Dermis microvascular lymphatic vessel endothelial cell (primary cell): ENCODE measurements at regions not wholly inside any gene's neighbourhood (a gene's known extent, or its start where the extent isn't known, plus 50 kb on each side); places are given as distances from the start of the nearest gene placed in this dataset.

ENCODE experiments used
- DNase-seq, 2 donors: peaks; one replicate each; pipeline versions ENCODE4 v3.0.0 to v3.0.0-alpha.2; 2010; ENCODE audit warnings: low read depth in 2 of 2

GRCh38 chr4:111572470-111572869 is 572.8 kb upstream of the FAM241A start:
- DNase-seq: no peak

DNA sequence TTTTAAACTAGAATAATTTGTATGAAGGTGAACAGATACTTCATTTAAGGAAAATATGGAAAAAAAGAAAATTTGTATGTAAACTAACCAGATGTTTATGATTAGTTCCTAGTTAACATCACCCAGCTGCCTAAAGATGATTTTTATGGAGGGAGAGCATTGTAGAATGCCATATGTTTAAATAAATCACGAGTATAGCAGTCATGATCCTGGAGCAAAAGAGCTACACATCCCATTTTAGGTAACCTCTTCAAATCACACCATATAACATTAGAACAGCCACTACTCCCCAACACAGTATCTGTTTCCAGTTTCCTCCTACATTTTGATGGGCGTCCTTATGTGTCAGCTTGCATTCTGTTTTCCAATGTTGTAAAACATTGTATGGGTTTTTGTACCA is 571.9 kb upstream of the FAM241A start:
- DNase-seq: no peak

- no peak for DNase-seq
These were observed 565.5 kb upstream of the FAM241A start for GRCh38 chr4:111579767-111580166.

GRCh38 chr4:111595456-111595855 is 549.8 kb upstream of the FAM241A start:
- DNase-seq: no peak

DNA sequence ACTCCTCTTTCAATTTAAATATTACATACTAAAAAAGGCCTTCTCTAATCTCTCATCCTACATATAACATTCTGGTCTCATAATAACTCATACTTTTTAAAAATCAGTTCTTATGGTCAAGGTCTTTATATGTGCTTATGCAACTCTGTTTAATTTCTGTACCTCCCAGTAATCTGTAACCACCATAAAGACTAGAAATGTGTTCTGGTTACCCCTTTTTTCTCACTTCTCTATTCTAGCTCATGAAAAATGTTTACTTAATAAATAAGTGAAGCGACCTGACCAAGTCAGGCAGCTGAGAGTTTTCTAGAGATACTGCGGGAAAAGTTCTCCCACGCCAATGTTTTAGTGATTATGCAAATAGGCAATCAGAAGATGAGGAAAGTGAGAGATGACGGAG is 548.8 kb upstream of the FAM241A start:
- no peak for DNase-seq

GRCh38 chr4:111601671-111602070 is 543.6 kb upstream of the FAM241A start:
- no peak for DNase-seq

DNA sequence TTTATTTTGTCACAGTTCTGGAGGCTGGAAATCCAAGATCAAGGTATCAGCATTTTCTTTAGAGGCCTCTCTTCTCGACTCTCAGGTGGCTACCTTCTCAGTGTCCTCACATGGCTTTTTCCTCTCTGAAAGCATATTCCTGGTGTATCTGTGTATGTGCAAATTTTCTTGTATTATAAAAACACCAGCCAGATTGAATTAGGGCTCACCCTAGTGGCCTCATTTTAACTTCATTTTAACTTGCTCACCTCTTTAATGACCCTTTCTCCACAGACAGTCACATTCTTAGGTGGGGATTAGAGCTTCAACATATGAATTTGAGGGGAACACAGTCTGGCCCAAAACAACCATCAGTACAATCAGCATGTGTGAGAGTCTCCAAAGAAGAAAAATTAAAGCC is 542.4 kb upstream of the FAM241A start:
- DNase-seq: no peak

GRCh38 chr4:111605111-111605510 is 540.1 kb upstream of the FAM241A start:
- DNase-seq: no peak

GRCh38 chr4:111610681-111611080 is 534.6 kb upstream of the FAM241A start:
- no peak for DNase-seq

- no peak for DNase-seq
These were observed 526.3 kb upstream of the FAM241A start for GRCh38 chr4:111618908-111619307.

GRCh38 chr4:111628437-111628836 is 516.8 kb upstream of the FAM241A start:
- DNase-seq: no peak

GRCh38 chr4:111630705-111631104 is 514.5 kb upstream of the FAM241A start:
- DNase-seq: peak; percentile 6 to 27

- DNase-seq: peak in 1 of 2 donors; percentile 21
These were observed 513.8 kb upstream of the FAM241A start for GRCh38 chr4:111631215-111631999.

DNA sequence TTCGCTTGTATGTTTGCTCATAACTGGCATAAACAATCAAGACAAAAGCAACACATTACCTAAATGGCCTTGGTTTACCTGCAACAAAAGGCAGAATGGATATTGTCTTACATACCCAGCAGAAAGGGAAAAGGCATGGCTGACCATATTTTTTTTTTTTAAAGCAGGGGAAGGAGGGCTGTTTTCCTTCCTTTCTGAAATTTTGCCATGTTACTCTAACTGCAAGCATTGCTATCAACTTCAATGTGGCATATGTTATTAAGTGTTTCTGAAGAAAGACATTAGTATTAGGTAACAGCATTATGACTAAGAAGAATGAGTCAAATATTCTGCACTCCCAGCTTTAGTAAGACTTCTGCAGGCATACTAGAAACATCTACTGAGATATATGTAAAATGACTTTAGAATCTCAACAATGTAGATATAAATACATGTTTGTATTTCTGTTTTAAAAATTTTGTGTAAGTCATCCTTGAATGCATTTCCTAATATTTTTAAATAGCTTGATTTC is 512.6 kb upstream of the FAM241A start:
- DNase-seq: no peak

DNA sequence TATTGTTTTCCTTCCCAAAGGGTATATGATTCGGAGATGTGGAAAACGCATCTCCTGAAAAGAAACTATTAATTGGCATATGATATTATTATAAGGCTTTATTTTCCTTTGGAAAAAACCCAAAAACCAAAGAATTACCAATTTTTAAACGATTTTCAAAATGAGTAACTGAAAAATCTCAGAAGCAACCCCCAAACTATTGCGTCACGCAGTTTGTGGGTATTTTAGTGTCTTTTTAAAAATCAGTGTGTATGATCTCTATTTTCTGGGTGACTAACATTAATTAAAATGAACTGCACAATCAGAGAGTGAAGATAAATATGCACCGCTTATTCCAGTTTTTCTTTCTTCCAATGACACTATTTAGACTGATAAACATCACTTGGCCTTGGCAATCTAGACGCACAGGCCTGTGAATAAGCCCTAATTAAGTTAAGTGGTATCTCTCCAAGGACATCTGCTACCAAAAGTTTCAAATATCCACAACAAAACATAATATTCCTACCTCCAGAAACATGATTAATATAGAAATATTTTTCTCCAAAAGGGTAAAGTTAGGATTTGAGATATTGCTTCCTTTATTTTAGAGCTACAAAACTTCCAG is 511.5 kb upstream of the FAM241A start:
- no peak for DNase-seq

- DNase-seq: no peak
These were observed 509.6 kb upstream of the FAM241A start for GRCh38 chr4:111635646-111636045.

DNA sequence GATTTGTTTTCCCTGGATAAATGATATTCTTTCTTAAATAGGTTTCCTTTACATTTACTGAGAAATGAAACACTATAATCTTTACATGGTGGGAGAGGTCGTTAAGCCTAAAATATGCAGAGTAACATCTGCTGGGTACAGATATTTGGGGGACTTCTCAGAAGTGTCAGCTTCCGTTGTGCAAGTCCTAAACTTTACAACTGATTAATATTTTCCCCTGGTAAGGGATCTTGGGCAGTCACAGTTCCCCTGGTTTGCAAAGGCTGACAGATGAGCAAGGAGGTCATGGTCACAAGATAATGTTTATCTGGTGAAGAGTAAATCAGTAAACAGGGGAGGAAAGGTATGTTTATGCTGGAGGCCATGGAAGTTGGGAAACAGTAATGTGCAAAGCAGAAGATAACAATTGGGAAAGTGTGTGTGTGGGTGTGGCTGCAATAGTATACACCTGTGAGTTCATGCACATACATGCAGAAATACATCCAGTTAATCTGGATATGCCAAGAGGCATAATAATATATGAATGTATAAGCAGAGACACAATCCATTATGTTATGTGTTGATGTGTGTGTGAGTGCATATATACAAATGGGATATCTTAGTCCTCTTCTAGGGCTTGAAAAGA is 508.2 kb upstream of the FAM241A start:
- no peak for DNase-seq

DNA sequence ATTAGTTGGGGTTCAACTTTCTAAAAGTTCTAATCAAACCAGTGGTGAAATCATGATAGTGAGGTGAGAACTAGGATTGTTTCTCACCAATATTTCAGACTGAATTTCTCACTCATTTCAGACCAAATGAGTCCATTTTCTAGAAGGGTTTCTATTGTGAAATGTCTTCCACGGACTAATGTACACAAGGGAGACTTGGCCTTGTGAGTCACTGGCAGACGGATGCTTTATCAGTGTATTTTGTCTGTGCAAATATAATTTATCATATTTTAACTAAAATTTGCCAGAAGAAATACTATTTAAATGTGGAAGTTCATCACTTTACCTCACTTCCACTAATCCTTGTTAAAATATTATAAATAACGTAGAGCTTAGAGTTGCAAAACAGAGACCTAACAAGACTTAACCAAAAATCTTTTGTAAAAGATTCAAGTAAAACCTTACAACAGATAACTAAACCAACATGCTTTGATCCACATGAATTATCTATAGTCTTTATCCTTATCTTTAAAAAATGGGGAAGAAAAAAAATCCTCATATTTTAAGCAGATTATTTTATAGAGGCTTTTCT is 506.0 kb upstream of the FAM241A start:
- DNase-seq: no peak

DNA sequence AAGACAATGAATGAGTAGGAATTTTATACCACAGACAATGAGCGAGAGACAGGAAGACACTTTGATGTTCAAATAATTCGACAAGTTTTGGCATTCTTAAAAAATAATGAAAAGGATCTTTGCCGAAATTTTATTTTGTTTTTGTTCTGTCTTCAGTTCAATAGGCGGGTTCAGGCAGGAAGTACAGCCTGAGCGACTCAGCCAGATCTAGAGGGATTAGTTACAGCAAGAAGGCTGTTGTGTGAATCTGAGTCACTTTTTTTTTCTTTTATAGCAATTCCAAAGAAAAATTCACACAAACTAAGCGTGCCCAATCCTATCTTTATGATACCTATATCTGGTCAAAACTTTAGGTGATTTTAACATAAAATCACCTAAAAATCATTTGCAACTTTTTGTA is 505.4 kb upstream of the FAM241A start:
- no peak for DNase-seq

- DNase-seq: peak; percentile 55 to 85
These were observed 503.3 kb upstream of the FAM241A start for GRCh38 chr4:111641813-111642579.

- no peak for DNase-seq
These were observed 497.2 kb upstream of the FAM241A start for GRCh38 chr4:111648056-111648455.

DNA sequence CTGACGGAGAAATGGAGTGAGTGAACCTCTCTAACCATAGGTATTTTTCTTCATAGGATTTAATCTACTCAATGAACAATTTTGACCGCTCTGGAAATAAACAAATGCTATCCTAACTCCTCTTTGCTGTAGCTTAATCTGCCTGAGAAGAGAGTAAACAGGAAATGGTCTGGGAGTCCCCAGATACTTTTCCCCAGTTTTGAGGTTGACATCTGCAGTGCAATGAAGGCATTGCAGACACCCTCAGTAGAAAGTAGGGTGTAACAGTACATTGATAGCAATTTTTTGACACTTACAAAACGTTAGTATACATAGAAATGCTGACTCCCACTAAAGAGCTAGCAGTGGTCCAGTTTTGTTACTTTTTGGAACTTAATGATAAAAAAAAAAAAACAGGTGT is 495.9 kb upstream of the FAM241A start:
- DNase-seq: no peak
